ENCODE measurements at regions not wholly inside any gene's neighbourhood (a gene's known extent, or its start where the extent isn't known, plus 50 kb on each side); places are given as distances from the start of the nearest gene placed in this dataset.

GRCh38 chr18:40404284-40404683 is 1550.8 kb upstream of the PIK3C3 start:
- TF ChIP-seq, protein P1, sequence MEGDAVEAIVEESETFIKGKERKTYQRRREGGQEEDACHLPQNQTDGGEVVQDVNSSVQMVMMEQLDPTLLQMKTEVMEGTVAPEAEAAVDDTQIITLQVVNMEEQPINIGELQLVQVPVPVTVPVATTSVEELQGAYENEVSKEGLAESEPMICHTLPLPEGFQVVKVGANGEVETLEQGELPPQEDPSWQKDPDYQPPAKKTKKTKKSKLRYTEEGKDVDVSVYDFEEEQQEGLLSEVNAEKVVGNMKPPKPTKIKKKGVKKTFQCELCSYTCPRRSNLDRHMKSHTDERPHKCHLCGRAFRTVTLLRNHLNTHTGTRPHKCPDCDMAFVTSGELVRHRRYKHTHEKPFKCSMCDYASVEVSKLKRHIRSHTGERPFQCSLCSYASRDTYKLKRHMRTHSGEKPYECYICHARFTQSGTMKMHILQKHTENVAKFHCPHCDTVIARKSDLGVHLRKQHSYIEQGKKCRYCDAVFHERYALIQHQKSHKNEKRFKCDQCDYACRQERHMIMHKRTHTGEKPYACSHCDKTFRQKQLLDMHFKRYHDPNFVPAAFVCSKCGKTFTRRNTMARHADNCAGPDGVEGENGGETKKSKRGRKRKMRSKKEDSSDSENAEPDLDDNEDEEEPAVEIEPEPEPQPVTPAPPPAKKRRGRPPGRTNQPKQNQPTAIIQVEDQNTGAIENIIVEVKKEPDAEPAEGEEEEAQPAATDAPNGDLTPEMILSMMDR (IDR thresholded peaks at IDR 0.05; ENCODE audit: insufficient read depth, low read length, poor library complexity, severe bottlenecking), result no peak
- no peak for TF ChIP-seq EZH2phosphoT487 (conservative IDR thresholded peaks at IDR 0.05; ENCODE audit: low read length)

Data from SU-DHL-6 (cell line).